SK-N-SH treated with all-trans-retinoic acid at 6 μM for 48 hours (cell line): ENCODE measurements at regions not wholly inside any gene's neighbourhood (a gene's known extent, or its start where the extent isn't known, plus 50 kb on each side); places are given as distances from the start of the nearest gene placed in this dataset.
"Not testable (repeated sequence)": the region's sequence is repeated elsewhere in the genome, so short reads cannot be mapped to it uniquely, and the experiment has no call there.

ENCODE experiments used
- ATAC-seq: fragments of 200-7000 bp; cut with Tn5 transposase; 3 replicates; pipeline ENCODE4 v1.9.1; 2020; ENCODE audit warnings: mild to moderate bottlenecking, moderate library complexity
- ARNTL ChIP-seq: fragments of 450-650 bp; formaldehyde crosslinking; IDR thresholded peaks from 2 replicates; pipeline ENCODE4 v1.5.0; 2020; ENCODE audit warnings: low read depth, mild to moderate bottlenecking, moderate library complexity, borderline replicate concordance
- BACH2 ChIP-seq: fragments of 250-450 bp; sonication (Bioruptor Pico); IDR thresholded peaks from 2 replicates; pipeline ENCODE4 v1.9.0; 2021; ENCODE audit warnings: mild to moderate bottlenecking, borderline replicate concordance
- CSRNP3 ChIP-seq: fragments of 250-450 bp; sonication (Bioruptor Pico); IDR thresholded peaks from 2 replicates; pipeline ENCODE4 v1.5.1; 2021; ENCODE audit warnings: mild to moderate bottlenecking, moderate library complexity
- ESRRG ChIP-seq: fragments of 250-450 bp; sonication (Bioruptor Pico); IDR thresholded peaks from 2 replicates; pipeline ENCODE4 v1.6.1; 2021; ENCODE audit warnings: mild to moderate bottlenecking
- GLIS3 ChIP-seq: fragments of 250-450 bp; sonication (Bioruptor Pico); IDR thresholded peaks from 2 replicates; pipeline ENCODE4 v1.5.0; 2020; ENCODE audit warnings: mild to moderate bottlenecking, moderate library complexity
- ISL1 ChIP-seq: fragments of 250-450 bp; sonication (Bioruptor Pico); IDR thresholded peaks from 2 replicates; pipeline ENCODE4 v2.1.2; 2022; ENCODE audit warnings: mild to moderate bottlenecking, moderate library complexity
- OSR1 ChIP-seq: fragments of 250-450 bp; sonication (Bioruptor Pico); IDR thresholded peaks from 2 replicates; pipeline ENCODE4 v1.8.0; 2022; ENCODE audit warnings: moderate library complexity, mild to moderate bottlenecking, inconsistent platforms
- PATZ1 ChIP-seq: fragments of 250-450 bp; sonication (Bioruptor Pico); IDR thresholded peaks from 2 replicates; pipeline ENCODE4 v1.8.0; 2020; ENCODE audit warnings: mild to moderate bottlenecking, moderate library complexity, borderline replicate concordance
- POU6F1 ChIP-seq: fragments of 250-450 bp; sonication (Bioruptor Pico); IDR thresholded peaks from 2 replicates; pipeline ENCODE4 v1.8.0; 2021; ENCODE audit warnings: low read depth, mild to moderate bottlenecking, moderate library complexity, borderline replicate concordance
- PPARA ChIP-seq: fragments of 250-450 bp; sonication (Bioruptor Pico); IDR thresholded peaks from 2 replicates; pipeline ENCODE4 v1.5.0; 2020; ENCODE audit warnings: mild to moderate bottlenecking, borderline replicate concordance
- RARB ChIP-seq: fragments of 250-450 bp; sonication (Bioruptor Pico); IDR thresholded peaks from 2 replicates; pipeline ENCODE4 v1.8.0; 2021; ENCODE audit warnings: mild to moderate bottlenecking, moderate library complexity
- SNAI2 ChIP-seq: fragments of 250-450 bp; sonication (Bioruptor Pico); IDR thresholded peaks from 2 replicates; pipeline ENCODE4 v1.5.0; 2020; ENCODE audit warnings: mild to moderate bottlenecking, moderate library complexity
- TCF4 ChIP-seq: fragments of 250-450 bp; sonication (Bioruptor Pico); IDR thresholded peaks from 2 replicates; pipeline ENCODE4 v1.8.0; 2021; ENCODE audit warnings: mild to moderate bottlenecking, moderate library complexity, borderline replicate concordance
- TOX ChIP-seq: fragments of 250-450 bp; sonication (Bioruptor Pico); IDR thresholded peaks from 2 replicates; pipeline ENCODE4 v1.8.0; 2021; ENCODE audit warnings: mild to moderate bottlenecking, moderate library complexity, borderline replicate concordance
- ZC3H10 ChIP-seq: fragments of 250-450 bp; sonication (Bioruptor Pico); IDR thresholded peaks from 2 replicates; pipeline ENCODE4 v1.5.1; 2021; ENCODE audit warnings: mild to moderate bottlenecking, moderate library complexity
- ZFP3 ChIP-seq: fragments of 250-450 bp; sonication (Bioruptor Pico); IDR thresholded peaks from 2 replicates; pipeline ENCODE4 v1.5.0; 2020; ENCODE audit warnings: mild to moderate bottlenecking, moderate library complexity
- ZNF565 ChIP-seq: fragments of 450-650 bp; formaldehyde crosslinking; conservative IDR thresholded peaks from 2 replicates; pipeline ENCODE4 v1.5.0; 2020; ENCODE audit warnings: low read depth, mild to moderate bottlenecking, moderate library complexity
- ZNF70 ChIP-seq: fragments of 450-650 bp; formaldehyde crosslinking; IDR thresholded peaks from 2 replicates; pipeline ENCODE4 v1.5.0; 2020; ENCODE audit warnings: mild to moderate bottlenecking, moderate library complexity
- ZNF8 ChIP-seq: fragments of 450-650 bp; formaldehyde crosslinking; IDR thresholded peaks from 2 replicates; pipeline ENCODE4 v1.5.0; 2020; ENCODE audit warnings: mild to moderate bottlenecking, moderate library complexity
- TF ChIP-seq, protein P1 (sequence below): fragments of 250-450 bp; sonication (Bioruptor Pico); IDR thresholded peaks from 2 replicates; pipeline ENCODE4 v1.5.0; 2020; ENCODE audit warnings: mild to moderate bottlenecking, moderate library complexity
- TF ChIP-seq, protein P2 (sequence below): fragments of 250-450 bp; sonication (Bioruptor Pico); IDR thresholded peaks from 2 replicates; pipeline ENCODE4 v1.5.1; 2020; ENCODE audit warnings: low read depth, mild to moderate bottlenecking, moderate library complexity

DNA sequence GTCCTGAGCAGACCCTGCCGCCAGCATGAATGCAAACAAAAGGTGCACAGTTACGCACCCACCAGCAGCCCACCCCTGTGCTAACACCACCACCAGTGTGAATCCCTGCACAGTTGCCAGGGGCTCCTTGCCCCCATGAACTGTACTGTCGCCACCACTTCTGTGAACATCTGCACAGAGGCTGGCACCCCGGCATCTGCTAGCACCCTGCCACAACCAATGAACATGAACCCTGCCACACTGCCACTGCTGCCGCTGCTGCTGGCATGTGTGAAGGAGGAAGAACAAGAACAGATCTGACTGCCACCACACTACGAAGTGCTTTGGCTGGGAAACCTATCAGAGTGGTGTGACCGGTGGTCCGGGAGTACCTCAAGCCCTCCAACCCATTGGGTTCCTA is 261.3 kb downstream of the PARM1 start:
- TF ChIP-seq GLIS3 (CRISPR knock-in tag) (no peak), CSRNP3 (no peak), ISL1 (CRISPR knock-in tag) (no peak), OSR1 (no peak), ZFP3 (CRISPR knock-in tag) (no peak), ARNTL (CRISPR knock-in tag) (no peak), TCF4 (no peak), BACH2 (CRISPR knock-in tag) (no peak), ZC3H10 (CRISPR knock-in tag) (no peak), RARB (CRISPR knock-in tag) (no peak), ZNF8 (CRISPR knock-in tag) (no peak)
- TF ChIP-seq, protein P1, sequence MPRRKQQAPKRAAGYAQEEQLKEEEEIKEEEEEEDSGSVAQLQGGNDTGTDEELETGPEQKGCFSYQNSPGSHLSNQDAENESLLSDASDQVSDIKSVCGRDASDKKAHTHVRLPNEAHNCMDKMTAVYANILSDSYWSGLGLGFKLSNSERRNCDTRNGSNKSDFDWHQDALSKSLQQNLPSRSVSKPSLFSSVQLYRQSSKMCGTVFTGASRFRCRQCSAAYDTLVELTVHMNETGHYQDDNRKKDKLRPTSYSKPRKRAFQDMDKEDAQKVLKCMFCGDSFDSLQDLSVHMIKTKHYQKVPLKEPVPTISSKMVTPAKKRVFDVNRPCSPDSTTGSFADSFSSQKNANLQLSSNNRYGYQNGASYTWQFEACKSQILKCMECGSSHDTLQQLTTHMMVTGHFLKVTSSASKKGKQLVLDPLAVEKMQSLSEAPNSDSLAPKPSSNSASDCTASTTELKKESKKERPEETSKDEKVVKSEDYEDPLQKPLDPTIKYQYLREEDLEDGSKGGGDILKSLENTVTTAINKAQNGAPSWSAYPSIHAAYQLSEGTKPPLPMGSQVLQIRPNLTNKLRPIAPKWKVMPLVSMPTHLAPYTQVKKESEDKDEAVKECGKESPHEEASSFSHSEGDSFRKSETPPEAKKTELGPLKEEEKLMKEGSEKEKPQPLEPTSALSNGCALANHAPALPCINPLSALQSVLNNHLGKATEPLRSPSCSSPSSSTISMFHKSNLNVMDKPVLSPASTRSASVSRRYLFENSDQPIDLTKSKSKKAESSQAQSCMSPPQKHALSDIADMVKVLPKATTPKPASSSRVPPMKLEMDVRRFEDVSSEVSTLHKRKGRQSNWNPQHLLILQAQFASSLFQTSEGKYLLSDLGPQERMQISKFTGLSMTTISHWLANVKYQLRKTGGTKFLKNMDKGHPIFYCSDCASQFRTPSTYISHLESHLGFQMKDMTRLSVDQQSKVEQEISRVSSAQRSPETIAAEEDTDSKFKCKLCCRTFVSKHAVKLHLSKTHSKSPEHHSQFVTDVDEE (CRISPR knock-in tag) = no peak
- no peak for ATAC-seq

- not testable (repeated sequence) for ATAC-seq
Observed at GRCh38 chr4:75192182-75192581, 259.3 kb downstream of the PARM1 start.

GRCh38 chr4:75189711-75190335 is 256.9 kb downstream of the PARM1 start:
- 0 out of 3 replicates have a peak, but pooled peaks have one; percentile 37 for ATAC-seq
- TF ChIP-seq RARB (CRISPR knock-in tag) (no peak), ZFP3 (CRISPR knock-in tag) (no peak)

DNA sequence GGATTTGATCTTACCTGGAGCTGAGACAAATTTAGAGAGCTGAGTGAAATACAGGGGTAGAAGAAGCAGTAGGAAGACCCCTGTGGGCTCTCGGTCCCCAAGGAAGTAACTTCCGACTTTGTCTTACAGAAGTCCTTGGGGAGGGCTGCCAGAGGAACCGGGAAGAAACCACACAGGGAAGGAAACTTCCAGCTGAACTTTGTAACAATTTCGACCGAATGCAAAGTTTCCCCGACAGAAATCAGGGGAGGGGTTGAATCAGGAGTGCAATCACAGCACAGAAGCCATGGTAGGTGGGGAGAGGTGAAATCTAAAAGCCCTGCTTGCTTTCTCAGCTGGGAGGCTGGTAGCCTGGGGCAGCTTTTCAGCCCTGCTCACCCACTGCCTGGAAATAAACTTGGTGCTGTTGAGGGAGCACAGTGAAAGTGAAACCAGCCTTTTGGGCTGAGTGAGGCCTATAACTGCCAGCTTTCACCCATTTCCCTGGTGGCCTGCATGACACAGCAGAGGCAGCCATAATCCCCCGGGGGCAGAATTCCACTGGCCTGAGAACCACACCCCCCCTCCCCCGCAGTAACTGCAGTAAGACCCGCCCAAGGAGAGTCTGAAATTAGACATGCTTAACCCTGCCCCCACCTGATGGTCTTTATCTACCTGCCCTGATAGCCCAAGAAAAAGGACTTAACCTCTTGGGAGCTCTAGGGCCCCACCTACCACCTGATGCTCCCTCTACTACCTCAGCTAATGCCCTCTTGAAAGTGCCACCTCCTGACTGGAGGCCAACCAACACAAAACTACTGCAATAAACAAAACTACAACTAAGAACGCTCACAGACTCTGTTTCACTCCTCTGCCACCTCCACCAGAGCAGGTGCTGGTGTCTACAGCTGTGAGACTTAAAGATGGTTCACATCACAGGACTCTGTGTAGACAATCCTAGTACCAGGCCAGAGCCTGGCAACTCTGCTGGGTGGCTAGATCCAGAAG is 248.2 kb downstream of the PARM1 start:
- TF ChIP-seq ESRRG (CRISPR knock-in tag) (no peak), ISL1 (CRISPR knock-in tag) (no peak), TCF4 (no peak)
- peak; percentile 82 for ATAC-seq

DNA sequence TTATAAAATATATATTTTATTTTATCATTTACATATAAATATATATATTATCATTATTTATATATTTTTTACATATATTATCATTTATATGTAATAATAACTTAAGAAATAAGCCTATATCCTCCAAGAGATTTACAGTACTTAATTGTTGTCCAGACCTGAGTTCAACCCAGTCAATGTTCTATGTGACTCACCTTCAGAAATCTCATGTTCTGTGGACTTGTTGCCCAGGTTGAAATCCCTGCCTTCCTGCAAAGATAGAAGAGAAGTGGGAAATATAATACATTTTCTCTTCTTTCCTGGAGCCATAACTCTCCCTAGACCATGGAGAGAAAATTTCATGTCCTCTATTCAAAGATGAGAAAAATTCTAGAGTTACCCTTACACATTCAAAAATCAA is 247.3 kb downstream of the PARM1 start:
- no peak for ATAC-seq
- TF ChIP-seq ARNTL (CRISPR knock-in tag) = no peak
- no peak for TF ChIP-seq ZFP3 (CRISPR knock-in tag)
- no peak for TF ChIP-seq PPARA
- no peak for TF ChIP-seq SNAI2
- no peak for TF ChIP-seq GLIS3 (CRISPR knock-in tag)
- no peak for TF ChIP-seq PATZ1 (CRISPR knock-in tag)
- TF ChIP-seq POU6F1 (CRISPR knock-in tag) = no peak
- no peak for TF ChIP-seq ISL1 (CRISPR knock-in tag)
- no peak for TF ChIP-seq RARB (CRISPR knock-in tag)
- TF ChIP-seq ZNF565 (CRISPR knock-in tag) = no peak
- no peak for TF ChIP-seq OSR1
- no peak for TF ChIP-seq CSRNP3
- TF ChIP-seq, protein P2, sequence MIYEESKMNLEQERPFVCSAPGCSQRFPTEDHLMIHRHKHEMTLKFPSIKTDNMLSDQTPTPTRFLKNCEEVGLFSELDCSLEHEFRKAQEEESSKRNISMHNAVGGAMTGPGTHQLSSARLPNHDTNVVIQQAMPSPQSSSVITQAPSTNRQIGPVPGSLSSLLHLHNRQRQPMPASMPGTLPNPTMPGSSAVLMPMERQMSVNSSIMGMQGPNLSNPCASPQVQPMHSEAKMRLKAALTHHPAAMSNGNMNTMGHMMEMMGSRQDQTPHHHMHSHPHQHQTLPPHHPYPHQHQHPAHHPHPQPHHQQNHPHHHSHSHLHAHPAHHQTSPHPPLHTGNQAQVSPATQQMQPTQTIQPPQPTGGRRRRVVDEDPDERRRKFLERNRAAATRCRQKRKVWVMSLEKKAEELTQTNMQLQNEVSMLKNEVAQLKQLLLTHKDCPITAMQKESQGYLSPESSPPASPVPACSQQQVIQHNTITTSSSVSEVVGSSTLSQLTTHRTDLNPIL (CRISPR knock-in tag) = no peak
- TF ChIP-seq TOX (CRISPR knock-in tag) = no peak
- TF ChIP-seq BACH2 (CRISPR knock-in tag) = no peak
- no peak for TF ChIP-seq ZNF70
- no peak for TF ChIP-seq TCF4
